Medulla oblongata (tissue), 1 donor: ENCODE measurements at regions not wholly inside any gene's neighbourhood (a gene's known extent, or its start where the extent isn't known, plus 50 kb on each side); places are given as distances from the start of the nearest gene placed in this dataset.

Experiments
- DNase-seq: peaks from one replicate; pipeline ENCODE4 v3.0.0-alpha.2; 2015; ENCODE audit errors: extremely low spot score

DNA sequence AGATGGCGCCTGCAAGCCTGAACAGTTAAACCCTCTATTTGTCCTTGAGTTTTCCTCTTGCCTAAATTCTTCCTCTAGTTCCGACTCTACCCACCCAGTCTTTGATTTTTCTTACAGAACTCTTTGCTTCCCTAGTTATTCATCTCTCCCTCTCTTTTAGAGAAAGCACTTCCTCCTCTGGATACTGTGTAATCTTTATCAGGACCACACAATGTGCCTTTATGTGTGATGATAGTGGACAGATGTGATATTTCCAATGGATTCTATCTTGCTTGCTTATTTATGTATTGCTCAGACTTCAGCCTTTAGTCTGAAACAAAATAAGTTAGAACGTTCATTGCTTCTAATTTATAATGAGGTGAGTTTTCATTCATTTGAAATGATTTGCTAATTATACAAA is 79.5 kb upstream of the CAV2 start:
- no peak for DNase-seq

DNA sequence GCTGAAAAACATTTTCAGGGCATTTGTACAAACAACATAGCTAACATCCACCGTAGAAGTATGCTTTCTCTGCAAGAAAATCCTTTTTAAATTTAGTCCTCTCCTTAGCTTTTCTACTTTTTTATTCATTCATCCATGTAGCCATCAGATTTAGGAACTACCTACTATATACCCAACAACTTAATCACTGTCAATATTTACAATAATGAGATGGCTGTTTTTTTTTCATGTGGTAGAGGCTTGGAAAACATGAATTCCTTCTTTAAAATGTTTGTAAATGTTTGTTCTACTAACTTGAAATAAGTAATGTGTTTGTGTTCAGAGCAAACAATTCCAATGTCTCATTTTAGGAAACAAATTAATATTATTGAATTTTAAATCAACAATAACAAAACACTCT is 78.2 kb upstream of the CAV2 start:
- DNase-seq, result no peak

DNA sequence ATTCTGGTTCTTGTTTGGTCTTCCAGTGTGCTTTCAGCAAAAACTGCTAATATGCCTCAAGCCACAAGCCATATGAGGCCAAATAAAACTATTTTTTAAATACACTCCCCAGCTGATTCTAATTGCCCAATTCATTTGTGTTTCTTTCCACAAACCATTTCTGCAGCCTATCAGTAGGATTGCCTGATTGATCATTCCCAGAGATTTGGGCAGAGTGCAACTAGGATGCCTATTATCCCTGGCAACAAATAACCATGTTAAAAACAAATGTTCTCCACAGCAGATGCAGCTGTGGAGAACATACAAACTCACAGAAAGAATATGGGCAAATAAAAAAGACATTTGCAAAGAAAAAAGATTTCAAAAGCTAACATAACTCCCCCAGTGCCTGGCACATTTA is 76.9 kb upstream of the CAV2 start:
- DNase-seq, result no peak

DNA sequence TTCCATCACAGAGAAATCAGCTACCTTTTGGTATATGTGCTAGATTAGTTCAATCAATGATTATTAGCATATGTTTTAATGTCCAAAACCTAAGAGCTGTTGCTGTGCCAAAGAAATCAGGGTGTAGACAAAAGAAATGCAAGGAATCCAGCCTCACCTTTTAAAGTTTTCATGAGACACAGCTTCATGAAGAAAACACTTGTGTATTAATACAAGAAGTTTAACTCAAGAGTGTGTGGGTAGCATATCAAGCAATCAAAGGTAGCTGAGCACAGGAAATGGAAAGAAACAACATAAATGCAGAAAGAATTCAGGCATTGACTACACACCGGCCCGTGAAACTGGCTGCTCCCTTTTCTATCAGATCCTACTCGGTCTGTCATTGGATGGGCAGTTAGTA is 76.0 kb upstream of the CAV2 start:
- no peak for DNase-seq

DNA sequence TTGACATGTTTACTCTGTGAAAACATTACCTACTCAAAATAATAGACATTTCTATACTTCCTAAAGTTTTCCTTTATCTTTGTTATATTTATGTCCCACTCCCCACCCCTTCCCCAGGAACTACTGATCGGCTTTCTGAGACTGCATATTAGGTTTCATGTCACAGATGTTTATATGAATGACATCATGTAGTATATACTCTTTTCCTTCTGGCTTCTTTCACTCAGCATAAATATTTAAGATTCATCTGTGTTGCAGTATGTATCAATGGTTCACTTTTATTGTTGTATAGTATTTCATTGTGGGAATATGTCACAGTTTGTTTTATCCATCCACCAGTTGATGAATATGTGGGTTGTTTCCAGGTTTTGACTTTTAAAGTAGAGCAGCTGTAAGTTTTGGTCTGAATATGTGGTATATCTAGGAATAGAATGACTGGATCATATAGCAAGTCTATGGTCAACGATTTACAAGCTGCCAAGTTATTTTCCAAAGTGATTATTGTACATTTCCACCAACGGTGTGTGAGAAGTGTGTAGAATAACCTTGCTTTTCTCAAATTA is 73.8 kb upstream of the CAV2 start:
- no peak for DNase-seq

DNA sequence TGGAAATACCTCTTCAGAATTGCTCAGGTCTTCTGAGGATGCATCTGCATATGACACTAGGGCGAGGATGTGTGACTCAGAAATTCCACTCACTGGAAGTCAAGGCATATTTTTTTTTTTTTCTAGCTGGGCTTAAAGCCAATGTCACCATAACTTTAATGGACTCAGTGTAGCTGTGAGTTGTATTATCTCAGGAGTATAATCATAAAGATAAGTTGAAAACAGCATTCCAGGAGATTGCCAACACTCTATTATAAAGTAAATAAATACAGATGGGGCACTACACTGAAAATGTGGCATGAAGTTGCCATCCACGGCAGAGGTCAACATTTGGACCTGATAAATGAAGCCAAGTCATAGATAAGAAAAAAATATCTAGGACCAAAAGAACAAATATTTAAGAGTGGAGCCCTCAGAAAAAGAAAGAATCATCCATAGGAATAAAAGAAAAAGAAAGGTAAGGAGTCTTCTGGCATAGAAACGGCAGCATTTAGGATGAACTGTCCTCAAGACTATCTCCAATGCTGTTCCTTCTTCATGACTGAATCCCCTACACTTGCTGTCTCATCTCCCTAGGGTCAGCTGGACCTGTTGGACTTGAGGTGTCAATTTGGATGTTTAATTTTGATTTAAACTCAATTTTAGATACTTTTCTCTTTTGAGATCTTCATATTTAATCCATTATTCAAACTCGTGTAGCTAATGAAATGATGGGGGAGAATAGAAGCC is 72.9 kb upstream of the CAV2 start:
- DNase-seq, result no peak

DNA sequence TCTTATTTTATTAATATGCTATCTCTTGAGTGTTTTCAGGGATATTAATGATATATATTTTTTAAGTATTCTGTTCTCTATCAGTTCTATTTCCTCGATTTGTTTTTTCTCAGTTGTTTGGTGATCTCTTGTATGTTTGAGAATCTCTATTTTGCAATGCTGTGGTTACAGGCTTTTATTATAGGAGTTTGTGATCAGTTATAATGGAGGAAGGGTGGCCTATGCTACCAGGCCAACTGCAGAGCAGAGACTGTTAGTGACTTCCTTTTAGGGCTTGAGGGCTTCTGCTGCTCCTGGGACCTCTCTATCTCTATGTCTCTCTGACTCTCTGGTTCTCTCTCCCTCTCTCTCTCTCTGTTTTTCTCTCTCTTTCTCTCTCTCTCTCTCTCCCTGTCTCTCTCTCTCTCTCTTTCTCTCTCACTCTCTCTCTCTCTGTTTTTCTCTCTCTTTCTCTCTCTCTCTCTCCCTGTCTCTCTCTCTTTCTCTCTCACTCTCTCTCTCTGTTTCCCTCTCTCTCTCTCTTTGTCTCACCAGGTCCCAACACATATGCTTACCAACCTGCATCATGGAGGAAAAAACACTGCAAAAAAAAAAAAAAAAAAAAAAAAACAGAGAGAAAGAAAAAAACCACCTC is 69.4 kb upstream of the CAV2 start:
- no peak for DNase-seq

DNA sequence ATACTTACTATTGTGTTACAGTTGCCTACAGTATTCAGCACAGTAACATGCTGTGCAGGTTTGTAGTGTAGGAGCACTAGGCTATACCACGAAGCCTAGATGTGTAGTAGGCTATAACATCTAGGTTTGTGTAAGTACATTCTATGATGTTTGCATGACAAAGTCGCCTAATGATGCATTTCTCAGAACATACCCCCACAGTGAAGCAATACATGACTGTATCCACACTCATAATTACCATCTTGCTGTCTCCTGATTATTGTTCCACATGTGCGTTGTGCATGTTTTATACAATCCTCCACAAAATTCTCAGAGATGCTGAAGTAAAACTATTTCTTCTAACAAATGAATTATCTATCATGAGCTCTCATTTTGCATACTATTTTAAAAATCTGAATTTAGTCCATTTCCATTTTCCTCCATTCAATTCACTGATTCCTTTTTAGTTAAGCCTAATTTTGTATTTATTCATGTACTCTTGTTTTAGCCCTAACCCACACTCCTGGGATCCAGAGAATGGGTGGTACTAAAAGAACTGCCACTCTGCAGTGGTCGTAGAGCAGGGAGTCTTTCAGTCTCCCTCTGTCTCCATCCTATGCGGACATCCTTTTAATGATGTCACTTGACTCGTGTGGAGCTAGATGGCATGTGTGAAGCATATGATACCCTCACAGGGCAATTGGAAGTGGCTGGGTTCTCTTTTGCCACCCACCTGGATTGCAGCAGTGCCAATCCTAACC is 67.6 kb upstream of the CAV2 start:
- no peak for DNase-seq

DNA sequence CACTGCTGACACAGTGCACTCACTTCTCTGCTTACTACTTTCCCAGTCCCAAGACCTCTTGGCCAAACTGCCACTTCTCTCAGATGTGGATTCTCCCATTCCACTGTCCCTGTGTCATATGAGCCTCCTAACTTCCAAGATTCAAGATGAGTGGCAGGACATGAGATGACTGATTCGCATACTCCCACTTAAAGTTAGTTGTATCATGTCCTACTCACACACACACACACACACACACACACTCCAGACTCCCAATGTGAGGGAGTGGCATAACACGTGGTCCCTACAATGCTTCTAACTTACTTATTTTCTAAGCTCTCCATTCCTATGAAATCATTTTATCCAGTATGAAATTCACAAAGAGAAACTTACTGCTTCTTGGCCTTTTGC is 67.0 kb upstream of the CAV2 start:
- DNase-seq, result no peak

DNA sequence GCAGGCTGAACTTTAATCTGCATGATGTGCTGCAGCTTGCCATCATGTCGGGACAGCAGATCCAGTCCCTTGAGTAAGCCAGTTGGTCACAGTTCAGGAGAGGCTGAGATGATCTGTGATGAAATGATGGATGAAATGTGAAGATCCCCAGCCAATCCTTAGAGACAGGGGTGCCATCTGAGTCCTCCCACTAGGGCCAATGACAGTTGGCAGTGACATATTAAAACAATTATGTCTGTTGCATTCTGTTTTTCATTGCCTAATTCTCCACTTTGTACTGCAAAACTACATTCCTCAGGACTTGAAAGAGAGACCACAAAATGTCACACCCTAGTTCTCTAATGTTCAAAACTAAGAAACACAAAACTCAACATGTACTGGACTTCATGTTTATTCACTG is 66.3 kb upstream of the CAV2 start:
- DNase-seq, result no peak

DNA sequence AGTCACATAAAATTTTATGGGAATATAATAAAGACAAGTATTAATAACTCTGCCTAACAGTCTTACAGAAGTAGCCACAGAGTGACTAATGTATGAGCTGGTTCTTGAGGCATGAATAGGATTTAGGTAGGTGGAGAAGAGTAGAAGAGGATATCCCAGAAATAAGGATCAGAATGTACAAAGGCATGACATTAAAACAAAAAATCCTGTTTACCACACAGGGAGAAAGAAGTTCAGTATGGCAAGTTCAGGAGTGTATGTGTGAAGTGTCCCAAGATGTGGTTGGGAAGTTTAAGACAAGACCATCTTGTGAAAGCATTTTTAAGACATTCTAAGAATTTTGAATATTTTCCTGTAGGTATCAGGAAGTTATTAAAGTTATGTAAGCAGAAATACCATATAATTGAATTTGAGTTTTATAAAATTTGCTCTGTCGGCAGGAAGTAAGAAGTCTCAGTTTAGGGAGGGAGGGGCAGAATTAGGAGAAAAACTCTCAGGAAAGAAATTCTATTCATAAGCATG is 64.7 kb upstream of the CAV2 start:
- no peak for DNase-seq

DNA sequence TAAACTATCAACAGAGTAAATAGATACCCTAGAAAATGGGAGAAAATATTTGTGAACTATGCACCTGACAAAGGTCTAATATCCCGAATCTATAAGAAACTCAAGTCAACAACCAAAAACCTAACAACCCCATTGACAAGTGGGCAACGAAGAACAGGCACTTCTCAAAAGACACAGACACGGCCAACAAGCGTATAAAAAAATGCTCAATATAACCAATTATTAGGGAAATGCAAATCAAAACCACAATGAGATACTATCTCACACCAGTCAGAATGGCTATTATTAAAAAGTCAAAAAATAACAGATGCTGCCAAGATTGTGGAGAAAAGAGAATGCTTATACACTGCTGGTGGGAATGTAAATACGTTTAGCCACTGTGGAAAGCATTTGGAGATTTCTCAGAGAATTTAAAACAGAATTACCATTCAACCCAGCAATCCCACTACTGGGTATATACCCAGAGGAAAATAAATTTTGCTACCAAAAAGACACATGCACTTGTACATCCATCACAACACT is 63.2 kb upstream of the CAV2 start:
- no peak for DNase-seq

DNA sequence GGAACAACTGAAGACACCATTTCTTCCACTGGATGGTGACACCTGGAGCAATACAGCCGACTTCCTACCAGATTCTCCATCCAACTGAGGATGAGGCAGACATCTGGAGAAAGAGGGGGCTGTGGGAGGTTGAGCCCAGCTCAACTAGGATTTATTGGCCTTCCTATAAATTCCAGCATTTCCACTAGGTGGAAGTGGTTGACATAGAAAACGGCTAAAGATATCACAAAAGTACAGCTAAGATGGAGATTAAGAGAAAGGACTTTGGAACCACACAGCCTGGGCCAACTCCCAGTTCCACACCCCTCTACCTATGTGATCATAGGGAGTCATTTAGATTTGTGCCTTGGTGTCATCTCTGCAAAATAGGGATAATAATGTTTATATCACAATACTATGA is 61.3 kb upstream of the CAV2 start:
- no peak for DNase-seq

DNA sequence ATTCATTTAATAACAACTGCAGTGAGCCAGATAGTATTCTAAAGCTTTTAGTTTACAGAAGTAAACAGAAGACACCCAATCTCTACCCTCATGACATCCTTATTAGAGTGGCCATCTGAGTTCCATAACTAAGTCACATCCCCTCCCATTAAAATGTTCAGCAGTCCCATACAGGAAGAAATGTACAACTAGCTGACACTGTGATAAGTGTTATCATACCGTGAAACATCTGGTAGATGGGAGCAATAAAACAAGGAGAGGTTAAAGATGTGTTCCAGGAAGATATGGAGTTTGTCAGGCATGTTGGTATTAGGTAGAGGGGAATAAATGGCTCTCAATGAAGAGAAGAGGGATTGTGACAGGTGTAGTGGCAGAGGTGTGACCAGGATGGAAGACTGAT is 60.5 kb upstream of the CAV2 start:
- DNase-seq, result no peak

DNA sequence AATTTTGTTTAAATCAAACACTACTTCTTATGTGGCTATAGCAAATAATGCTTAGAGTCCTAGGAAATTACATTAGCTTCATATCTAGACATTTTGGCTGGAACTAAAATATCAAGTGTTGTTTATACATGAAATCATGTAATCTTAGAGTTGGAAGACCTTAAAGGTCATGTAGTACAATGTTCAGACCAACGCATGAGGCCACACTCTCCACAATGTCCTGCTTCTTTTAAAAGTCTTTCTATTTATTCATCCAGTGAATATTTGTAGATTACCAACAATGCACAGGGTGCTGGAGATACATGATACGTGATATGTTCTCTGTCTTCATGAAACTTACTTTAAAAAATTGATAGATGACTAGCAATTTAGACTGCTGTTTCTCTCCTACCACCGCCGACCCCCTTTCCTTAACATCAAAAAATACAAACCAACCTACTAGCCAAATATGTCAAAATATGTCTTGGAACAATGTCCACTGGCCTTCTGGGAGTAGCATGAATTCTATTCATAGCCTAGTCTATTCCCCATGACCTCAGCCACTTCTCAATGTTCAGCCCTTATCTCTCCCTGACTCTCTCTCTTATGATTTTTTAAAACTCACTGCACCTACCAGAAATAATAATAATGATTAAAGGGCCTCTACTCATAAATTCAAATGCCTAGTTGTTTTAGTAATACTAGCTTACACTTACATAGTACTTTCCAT is 59.5 kb upstream of the CAV2 start:
- DNase-seq, result no peak

DNA sequence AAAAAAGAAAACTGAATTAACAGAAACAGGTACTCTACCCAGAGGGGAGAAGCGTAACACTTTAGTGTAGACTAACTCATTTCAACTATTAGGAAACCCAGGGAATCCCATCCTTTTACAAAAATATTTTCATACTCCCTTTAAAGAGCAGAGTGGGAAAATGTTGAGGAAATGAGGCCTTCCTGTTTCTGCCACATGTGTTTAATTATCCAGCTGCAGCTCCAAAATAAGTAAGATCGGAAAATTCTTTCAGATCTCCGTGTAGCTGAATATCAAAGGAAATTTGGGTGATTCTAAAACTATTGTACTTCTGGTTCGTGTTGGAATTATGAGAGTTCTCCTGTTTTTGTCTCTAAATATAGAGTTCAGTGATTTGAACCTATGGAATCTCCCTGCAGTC is 58.0 kb upstream of the CAV2 start:
- DNase-seq, result no peak

DNA sequence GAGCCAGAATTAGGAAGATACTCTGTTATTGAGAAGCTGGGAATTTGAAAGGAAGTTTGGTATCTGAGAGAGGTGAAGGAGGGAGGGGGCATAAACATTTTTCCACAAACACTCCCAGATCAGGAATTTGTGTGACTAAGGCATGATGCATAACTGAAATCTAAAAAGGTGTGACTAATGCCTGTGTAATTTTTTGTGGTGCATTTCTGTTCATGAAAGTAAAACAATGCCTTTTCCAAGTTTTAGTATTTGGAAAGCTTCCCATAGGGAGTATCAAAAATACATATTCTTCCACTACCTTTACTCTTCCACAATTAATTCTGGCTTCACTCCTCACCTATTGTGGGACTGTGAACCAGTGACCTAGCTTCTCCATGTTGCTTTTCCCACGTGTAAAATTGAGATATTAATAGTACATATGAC is 56.4 kb upstream of the CAV2 start:
- DNase-seq, result no peak

DNA sequence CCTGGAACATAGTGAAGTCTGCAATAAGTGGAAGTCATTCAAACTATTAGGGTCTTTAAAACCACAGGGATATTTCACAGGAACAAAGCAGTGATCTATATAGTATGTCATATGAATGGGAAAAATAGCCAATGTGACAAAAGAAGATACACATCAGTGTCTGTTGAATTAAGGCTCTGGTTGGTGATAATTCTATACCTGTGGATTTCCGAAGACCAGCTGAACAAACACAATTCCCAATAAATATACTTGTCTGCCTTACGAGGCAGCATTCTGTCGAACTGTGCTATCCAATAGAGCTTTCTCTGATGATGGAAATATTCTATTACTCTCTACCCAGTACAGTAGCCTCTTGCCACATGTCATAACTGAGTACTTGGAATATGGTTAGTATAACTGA is 55.9 kb upstream of the CAV2 start:
- DNase-seq, result no peak

DNA sequence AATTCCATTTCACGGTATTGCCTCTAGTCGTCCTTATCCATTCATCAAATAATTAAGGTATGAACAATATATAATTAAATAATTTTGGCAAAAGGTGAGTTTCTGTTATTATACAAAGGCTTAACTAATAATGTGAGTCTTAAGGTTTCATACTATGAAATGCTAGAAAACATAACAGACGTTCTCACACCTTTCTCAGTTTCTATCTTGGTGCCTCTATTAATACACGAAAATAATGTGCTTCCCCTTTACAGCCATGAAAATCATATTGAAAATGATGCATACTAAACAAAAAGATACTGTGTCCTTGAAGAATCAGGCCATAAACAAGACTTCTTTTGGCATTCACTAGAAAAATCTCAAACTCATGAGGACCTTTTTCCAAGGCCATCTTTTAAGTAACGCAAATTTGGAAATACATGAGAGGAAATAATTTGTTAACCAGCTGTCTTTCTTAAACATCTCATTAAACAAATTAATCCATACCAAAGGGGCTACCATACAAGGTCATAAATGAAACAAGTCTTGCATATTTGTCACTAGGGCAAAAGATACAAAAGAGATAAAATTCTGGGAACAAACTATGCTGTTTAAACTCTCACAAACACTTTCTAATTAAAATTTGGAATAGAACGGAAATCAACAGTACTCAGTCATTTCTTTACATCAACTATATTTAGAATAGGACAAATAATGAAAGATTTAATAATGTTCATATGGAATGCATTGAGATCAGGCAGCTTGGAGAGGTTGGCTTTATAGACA is 53.9 kb upstream of the CAV2 start:
- DNase-seq, result no peak

DNA sequence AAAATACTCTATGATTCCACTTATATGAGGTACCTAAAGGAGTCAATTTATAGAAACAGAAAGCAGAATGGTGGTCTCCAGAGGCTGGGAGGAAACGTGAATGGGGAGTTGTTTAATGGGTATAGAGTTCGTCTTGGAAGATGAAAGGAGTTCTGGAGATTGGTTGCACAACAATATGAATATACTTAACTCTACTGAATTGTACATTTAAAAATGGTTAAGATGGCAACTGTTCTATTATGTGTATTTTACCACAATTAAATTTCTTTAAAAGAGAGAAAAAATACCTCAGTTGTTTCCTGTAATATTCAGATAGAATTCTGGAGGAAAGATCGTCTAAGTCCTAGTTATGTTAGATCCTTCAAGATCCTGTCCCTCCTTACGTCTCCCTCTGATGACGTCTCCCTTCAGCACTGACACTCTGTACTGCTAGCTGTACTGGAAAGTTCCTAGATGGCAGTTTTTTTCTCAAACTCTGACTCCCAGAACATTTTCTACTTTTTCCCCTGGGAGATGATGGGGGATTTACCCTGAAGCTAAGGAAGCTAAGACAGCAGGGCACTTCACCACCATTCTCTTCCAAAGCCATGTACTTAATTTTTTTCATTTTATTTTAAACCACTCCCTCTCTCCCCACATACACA is 53.2 kb upstream of the CAV2 start:
- no peak for DNase-seq
